GM19239 (cell line): ENCODE measurements at regions not wholly inside any gene's neighbourhood (a gene's known extent, or its start where the extent isn't known, plus 50 kb on each side); places are given as distances from the start of the nearest gene placed in this dataset.
"Not testable (repeated sequence)": the region's sequence is repeated elsewhere in the genome, so short reads cannot be mapped to it uniquely, and the experiment has no call there.

Experiments used
- DNase-seq: peaks from one replicate; pipeline ENCODE4 v3.0.0; 2011; ENCODE audit warnings: low spot score; ENCODE audit not compliant: insufficient read length
- FAIRE-seq: peaks from 2 replicates; lab custom pipeline; 2011; peaks lifted over from hg19 to GRCh38; lab: Jason Lieb, UNC

DNA sequence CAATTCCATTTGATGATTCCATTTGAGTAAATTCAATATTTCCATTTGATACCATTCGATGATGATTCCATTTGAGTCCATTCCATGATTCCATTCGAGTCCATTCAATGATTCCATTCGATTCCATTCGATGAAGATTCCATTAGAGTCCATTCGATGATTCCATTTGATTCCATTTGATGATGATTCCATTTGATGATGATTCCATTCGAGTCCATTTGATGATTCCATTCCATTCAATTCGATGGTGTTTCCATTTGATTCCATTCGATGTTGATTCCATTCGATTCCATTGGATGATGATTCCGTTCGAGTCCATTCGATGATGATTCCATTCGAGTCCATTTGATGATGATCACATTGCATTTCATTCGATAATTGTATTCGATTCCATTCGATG is 1095.2 kb downstream of the RPIA start:
- not testable (repeated sequence) for FAIRE-seq, DNase-seq

DNA sequence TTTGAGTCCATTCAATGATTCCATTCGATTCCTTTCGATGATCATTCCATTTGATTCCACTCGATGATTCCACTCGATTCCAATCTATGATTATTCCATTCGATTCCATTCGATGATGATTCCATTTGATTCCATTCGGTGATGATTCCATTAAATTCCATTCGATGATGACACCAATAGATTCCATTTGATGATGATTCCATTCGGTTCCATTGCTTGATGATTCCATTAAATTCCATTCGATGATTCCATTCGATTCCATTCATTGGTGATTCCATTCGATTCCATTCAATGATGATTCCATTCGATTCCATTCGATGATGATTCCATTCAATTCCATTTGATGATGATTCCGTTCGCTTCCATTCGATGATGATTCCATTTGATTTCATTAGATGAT is 1104.1 kb downstream of the RPIA start:
- DNase-seq, FAIRE-seq: not testable (repeated sequence)

DNA sequence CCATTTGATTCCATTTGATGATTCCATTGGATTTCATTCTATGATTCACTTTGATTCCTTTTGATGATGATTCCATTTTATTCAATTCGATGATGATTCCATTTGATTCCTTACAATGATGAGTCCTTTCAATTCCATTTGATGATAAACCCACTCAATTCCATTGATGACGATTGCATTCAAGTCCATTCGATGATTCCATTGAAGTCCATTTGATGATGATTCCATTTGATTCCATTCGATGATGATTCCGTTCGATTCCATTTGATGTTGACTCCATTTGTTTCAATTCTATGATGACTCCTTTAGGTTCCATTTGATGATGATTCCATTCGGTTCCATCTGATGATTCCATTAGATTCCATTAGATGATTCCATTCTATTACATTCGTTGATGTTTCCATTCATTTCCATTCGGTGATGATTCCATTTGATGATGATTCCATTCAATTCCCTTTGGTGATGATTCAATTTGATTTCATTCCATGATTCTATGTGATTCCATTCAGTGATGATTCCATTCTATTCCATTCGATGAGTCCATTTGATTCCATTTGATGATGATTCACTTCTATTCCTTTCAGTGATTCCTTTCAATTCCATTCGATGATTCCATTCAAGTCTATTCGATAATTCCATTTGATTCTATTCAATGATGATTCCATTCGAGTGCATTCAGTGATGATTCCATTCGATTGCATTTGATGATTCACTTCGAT is 1106.0 kb downstream of the RPIA start:
- DNase-seq (no peak), FAIRE-seq (no peak)

DNA sequence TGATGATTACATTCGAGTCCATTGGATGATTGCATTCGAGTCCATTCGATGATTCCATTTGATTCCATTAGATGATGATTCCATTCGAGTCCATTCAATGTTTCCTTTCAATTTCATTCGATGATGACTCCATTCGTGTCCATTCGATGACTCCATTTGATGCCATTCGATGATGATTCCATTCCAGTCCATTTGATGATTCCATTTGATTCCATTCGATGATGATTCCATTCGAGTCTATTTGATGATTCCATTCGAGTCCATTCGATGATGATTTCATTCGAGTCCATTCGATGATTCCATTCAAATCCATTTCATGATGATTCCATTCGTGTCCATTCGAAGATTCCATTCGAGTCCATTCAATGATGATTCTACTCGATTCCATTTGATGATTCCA is 1109.7 kb downstream of the RPIA start:
- not testable (repeated sequence) for DNase-seq, FAIRE-seq

DNA sequence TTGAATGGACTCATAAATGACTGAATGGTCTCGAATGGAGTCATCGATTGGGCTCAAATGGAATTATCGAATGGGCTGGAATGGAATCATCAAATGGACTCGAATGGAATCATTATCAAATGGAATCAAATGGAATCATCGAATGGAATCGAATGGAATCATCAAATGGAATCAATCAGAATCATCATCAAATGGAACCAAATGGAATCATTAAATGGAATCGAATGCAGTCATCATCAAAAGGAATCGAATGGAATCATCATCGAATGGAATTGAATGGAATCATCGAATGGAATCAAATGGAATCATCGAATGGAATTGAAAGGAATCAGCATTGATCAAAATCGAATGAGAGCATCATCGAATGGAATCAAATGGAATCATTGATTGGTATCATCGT is 1114.9 kb downstream of the RPIA start:
- not testable (repeated sequence) for FAIRE-seq, DNase-seq

DNA sequence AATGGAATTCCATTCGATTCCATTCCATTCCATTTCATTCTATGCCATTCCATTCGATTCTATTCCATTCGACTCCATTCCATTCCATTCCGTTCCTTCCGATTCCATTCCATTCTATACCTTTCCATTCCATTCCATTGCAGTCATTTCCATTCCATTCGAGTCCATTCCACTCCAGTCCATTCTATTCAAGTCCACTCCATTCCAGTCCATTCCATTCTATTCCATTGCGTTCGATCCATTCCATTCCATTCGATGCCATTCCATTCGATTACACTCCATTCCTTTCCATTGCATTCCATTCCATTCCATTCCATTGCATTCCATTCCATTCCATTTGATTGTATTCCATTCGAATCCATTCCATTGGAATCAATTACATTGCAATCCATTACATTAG is 1119.8 kb downstream of the RPIA start:
- no peak for FAIRE-seq
- no peak for DNase-seq

DNA sequence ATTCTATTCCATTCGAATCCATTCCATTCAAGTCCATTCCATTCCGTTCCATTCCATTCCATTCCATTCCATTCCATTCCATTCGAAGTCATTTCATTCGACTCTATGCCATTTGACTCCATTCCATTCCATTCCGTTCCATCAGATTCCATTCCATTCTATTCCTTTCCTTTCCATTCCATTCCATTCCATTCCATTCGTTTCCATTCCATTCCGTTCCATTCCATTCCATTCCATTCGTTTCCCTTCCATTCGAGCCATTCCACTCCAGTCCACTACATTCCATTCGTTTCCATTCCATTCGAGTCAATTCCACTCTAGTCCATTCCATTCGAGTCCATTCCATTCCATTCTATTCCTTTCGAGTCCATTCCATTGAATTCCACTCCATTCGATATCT is 1120.4 kb downstream of the RPIA start:
- DNase-seq, FAIRE-seq: not testable (repeated sequence)

DNA sequence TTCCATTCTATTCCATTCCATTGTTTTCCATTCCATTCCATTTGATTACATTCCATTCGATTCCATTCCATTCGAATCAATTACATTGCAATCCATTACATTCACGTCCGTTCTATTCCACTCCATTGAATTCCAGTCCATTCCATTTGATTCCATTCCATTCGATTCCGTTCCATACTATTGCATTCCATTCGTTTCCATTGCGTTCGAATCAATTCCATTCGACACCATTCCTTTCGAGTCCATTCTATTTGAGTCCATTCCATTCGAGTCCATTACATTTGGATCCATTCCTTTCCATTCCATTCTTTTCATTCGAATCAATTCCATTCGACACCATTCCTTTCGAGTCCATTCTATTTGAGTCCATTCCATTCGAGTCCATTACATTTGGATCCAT is 1122.9 kb downstream of the RPIA start:
- FAIRE-seq, DNase-seq: not testable (repeated sequence)

DNA sequence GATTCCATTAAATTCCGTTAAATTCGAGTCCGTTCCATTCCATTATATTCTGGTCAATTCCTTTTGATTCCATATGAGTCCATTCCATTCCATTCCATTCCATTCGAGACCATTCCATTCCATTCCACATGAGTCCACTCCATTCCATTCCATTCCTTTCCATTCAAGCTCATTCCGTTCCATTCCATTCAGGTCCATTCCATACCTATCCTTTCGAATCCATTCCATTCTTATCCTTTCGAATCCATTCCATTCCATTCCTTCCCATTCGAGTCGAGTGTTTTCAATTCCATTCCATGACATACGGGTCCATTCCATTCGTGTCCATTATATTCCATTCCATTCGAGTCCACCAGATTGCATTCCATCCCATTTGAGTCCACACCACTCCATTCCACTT is 1127.4 kb downstream of the RPIA start:
- DNase-seq: no peak
- no peak for FAIRE-seq

DNA sequence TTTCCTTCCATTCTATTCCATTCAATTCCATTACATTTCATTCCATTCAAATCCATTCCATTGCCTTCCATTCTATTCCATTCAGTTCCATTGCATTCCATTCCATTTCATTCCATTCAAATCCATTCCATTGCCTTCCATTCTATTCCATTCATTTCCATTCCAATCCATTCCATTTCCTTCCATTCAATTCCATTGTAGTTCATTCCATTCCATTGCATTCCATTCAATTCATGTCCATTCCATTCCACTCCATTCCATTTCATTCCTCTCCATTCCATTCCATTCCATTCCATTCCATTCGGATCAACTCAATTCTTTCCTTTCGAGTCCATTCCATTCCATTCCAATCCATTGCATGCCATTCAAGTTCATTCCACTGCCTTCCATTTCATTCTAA is 1128.3 kb downstream of the RPIA start:
- FAIRE-seq (no peak), DNase-seq (no peak)

DNA sequence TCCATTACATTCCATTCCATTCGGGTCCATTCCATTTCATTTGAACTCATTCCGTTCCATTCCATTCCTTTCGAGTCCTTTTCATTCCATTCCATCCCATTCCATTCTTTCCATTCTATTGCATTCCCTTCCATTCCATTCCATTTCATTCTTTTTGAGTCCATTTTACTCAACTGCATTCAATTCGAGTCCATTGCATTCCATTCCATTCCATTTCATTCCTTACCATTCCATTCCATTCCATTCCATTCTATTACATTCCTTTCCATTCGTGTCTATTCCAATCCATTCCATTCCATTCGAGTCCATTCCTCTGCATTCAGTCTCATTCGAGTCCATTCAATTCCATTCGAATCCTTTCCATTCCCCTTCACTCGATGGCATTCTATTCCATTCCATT is 1128.8 kb downstream of the RPIA start:
- FAIRE-seq (no peak), DNase-seq (no peak)

DNA sequence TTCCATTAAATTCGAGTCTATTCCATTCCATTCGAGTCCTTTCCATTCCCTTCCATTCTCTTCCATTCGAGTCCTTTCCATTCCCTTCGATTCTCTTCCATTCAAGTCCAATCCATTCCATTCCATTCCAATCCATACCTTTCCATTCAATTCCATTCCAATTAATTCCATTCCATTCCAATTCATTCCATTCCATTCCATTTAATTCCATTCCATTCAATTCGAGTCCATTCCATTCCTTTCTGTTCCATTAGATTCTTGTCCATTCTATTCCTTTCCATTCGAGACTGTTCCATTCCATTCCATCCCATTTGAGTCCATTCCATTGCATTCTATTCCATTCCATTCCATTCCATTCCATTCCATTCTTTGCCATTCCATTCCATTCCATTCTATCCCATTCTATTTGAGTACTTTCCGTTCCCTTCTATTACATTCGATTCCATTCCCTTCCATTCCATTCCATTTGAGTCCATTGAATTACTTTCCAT is 1130.0 kb downstream of the RPIA start:
- no peak for DNase-seq

DNA sequence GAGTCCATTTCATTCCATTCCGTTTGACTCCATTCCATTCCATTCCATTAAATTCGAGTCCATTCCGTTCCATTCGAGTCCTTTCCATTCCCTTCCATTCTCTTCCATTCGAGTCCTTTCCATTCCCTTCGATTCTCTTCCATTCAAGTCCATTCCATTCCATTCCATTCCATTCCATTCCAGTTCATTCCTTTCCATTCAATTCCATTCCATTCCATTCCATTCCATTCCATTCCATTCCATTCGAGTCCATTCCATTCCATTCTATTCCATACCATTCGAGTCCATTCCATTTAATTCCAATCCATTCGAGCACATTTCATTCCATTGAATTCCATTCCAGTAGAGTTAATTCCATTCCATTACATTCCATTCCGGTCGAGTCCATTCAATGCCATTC is 1130.9 kb downstream of the RPIA start:
- not testable (repeated sequence) for FAIRE-seq

More for the DNA sequence above, 1130.0 kb downstream of the RPIA start:
- no peak for FAIRE-seq

DNA sequence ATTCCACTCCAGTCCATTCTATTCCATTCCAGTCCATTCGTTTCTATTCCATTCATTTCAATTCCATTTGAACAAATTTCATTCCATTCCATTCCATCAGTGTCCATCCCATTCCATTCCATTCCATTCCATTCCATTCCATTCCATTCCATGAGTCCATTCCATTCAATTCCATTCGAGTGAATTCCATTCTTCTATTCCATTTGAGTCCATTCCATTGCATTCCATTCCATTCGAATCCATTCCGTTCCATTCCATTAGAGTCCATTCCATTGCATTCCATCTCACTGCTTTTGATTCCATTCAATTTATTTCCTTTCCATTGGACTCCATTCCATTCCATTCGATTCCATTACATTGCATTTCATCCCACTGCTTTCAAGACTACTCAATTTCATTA is 1132.1 kb downstream of the RPIA start:
- DNase-seq (no peak), FAIRE-seq (no peak)

More for the DNA sequence above, 1130.9 kb downstream of the RPIA start:
- not testable (repeated sequence) for DNase-seq

DNA sequence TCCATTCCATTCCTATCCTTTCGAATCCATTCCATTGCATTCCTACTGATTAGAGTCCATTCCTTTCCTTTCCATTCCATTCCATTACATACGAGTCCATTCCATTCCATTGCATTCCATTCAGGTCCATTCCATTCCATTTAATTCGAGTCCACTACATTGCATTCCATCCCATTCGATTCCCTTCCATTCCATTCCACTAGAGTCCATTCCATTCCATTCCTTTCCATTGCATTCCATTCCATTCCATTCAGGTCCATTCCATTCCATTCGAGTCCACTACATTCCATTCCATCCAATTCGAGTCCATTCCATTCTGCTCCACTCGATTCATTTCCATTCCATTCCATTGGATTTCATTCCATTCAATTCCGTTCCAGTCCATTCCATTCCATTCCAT is 1133.6 kb downstream of the RPIA start:
- DNase-seq: no peak
- FAIRE-seq: no peak

DNA sequence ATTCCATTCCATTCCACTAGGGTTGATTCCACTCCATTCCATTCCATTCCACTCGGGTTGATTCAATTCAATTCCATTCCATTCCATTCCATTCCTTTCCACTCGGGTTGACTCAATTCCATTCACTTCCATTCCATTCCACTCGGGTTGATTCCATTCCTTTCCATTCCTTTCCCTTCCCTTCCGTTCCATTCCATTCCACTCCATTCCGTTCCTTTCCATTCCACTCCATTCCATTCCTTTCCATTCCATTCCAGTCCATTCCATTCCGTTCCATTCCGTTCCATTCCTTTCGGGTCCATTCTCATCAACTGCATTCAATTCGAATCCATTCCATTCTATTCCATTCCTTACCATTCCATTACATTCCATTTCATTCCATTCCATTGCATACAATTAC is 1135.3 kb downstream of the RPIA start:
- FAIRE-seq, DNase-seq: not testable (repeated sequence)

DNA sequence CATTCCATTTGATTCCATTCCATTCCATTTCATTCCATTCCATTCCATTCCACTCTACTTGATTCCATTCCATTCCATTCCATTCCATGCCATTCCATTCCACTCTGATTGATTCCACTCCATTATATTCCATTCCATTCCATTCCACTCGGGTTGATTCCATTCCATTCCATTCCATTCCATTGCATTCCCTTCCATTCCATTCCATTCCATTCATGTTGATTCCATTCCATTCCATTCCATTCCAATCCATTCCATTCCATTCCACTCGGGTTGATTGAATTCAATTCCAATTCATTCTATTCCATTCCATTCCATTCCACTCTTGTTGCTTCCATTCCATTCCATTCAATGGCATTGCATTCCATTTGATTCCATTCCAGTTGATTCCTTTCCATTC is 1136.4 kb downstream of the RPIA start:
- not testable (repeated sequence) for DNase-seq, FAIRE-seq

DNA sequence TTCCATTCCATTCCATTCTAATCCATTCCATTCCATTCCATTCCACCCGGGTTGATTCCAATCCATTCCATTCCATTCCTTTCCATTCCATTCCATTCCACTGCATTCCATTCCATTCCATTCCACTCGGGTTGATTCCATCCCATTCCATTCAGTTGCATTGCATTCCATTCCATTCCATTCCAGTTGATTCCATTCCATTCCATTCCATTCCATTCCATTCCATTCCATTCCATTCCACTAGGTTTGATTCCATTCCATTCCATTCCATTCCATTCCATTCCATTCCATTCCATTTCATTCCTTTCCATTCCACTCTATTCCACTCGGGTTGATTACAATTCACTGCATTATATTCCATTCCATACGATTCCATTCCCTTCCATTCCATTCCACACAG is 1136.9 kb downstream of the RPIA start:
- not testable (repeated sequence) for FAIRE-seq

DNA sequence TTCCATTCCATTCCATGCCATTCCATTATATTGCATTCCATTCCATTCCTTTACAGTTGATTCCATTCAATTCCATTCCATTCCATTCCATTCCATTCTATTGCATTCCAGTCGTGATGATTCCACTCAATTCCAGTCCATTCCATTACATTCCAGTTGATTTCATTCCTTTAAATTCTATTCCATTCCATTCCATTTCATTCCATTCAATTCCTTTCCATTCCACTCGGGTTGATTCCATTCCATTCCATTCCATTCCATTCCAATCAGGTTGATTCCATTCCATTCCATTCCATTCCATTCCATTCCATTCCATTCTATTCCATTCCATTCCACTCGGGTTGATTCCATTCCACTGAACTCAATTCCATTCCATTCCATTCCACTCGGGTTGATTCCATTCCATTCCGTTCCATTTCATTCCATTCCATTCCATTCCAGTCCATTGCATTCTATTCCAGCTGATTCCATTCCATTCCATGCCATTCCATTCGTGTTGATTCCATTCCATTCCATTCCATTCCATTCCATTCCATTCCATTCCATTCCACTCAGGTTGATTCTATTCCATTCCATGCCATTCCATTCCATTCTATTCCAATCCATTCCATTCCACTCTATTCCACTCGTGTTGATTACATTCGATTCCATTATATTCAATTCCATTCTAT is 1137.6 kb downstream of the RPIA start:
- DNase-seq, FAIRE-seq: not testable (repeated sequence)

More for the DNA sequence above, 1136.9 kb downstream of the RPIA start:
- not testable (repeated sequence) for DNase-seq

DNA sequence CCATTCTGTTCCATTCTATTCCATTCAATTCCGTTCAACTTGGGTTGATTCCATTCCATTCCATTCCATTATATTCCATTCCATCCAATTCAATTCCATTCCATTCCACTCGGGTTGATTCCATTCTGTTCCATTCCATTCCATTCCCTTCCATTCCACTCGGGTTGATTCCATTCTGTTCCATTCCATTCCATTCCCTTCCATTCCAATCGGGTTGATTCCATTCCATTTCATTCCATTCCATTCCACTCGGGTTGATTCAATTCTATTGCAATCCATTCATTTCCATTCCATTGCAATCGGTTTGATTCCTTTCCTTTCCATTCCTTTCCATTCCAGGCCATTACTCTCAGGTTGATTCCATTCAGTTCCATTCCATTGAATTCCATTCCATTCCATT is 1138.4 kb downstream of the RPIA start:
- DNase-seq (no peak), FAIRE-seq (no peak)
